Endometrium (tissue), 2 donors: ENCODE measurements at regions not wholly inside any gene's neighbourhood (a gene's known extent, or its start where the extent isn't known, plus 50 kb on each side); places are given as distances from the start of the nearest gene placed in this dataset.

ENCODE experiments used
- FAIRE-seq: peaks from 2 replicates; lab custom pipeline; 2012; peaks lifted over from hg19 to GRCh38; lab: Jason Lieb, UNC
- donor health status: control.
- donor health status: control.

DNA sequence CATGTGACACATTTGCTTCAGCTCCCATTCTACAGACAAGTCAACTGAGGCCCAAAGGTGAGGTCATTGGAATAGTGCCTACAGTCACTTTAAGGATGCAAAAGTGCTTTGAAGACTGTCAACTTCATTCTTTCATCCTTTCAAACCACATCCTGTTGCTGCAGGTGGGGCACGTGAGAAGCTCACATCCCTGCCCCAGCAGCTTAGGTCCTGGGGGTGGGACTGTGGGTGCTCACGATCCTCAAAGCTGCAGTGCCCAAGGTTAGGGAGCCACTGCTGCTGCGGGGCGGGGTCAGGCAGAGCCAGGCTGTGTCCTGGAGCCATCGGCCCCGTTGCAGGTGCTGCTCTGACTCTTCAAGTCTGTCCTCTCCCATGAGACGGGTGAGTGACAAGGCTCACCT is 57.9 kb upstream of the IER5L start:
- no peak for FAIRE-seq

DNA sequence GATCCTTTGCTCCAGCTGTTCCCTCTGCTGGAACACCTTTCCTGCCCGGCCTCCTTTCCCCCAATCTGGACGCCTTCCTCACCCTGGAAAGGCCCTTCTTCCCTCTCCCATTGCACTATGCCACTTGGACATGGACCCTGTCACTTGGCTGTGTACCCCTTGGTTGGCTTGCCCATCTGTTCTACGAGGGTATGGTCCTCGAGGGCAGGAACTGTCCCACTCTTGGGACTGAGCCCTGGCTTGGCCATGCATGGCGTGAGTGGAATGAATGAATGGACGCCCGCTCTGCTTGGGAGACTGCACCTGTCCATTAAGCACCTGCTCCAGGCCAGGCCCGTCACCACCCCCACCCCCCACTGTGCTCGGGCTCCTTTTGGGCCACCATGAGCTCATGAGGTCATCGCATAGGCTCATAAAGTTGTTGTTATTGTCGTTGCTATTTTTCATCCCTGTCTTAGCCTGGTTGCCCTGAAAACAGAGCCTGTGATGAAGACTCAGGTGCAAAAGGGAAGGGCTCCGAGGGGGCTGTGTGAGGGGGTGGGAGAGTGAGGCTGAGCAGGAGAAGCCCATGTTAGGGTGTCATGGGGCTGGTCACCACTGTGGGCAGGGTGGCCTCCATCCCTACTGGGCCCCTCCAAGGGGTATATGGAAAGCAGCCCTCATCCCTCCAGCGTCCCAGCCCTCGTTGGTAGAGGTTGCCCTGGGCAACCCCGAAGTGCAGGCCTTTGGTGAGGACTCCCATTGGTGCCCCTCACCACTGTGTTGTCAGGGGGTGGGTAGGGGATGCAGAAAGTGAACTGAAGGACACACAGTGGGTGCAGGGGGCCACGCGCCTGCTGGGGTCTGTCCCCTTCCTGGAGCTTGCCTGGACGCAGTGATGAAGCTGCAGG is 57.2 kb upstream of the IER5L start:
- FAIRE-seq = no peak

DNA sequence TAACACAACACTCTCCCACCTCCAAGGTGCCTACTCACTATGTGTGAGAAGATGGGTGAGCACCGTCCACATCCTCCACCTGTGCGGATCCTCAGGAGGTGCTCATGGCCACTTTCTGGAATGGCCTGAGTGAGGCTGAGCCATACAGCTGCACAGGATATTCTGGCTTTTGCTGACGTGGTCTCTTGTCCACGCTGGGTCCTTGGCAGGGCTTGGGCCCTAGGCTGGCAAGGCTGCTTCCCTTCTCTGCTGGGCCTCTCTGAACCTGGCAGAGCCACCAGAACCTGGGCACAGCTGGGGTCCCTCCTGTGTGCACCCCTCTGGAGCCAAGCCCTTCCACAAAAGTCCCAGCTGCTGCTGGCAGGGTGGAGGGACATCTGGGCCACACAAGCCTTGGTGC is 56.4 kb upstream of the IER5L start:
- FAIRE-seq = no peak

DNA sequence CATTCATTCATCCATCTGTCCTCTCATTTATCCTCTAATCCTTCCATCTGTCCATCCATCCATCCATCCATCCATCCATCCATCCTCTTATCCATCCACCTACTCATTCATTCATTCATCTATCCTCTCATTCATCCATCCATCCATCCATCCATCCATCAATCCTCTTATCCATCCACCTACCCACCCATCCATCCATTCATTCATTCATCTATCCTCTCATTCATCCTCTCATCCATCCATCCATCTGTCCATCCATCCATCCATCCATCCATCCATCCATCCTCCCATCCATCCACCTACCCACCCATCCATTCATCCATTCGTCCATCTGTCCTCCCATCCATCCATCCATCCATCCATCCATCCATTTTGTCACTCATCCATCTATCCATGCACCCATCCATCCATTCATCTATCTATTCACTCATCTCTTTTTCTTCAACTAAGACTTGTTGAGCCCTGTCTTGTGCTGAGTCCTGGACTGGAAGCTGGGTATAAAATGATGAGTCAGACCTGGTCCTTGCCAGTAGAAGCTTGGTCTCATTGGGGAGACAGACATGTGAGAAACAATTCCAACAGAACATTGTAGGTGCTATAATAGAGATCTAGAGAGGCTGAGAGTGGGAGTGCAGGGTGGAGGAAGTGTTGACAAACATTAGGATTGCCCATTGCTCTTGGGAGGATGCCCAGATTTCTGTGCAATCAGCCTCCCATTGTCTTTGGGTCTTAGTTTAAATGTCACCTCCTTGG is 55.0 kb upstream of the IER5L start:
- no peak for FAIRE-seq

DNA sequence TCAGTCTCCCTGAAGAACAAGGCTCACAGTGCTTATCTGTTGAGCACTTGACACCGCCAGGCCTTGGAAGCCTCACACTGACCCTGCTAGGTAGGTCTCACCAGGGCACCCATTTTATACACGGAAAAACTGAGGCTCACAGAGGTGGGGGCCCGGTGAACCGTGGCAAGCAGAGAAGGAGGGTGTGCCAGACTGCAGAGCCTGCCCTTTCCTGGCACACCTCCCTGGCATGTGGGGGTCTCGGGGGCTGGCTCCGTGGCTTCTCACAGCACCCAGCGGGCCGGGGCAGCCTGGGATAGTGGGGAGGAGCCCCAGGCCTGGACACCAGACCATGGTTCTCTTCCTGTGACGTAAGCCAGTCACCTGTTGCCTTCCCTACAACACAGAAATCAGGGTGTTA is 53.7 kb upstream of the IER5L start:
- FAIRE-seq = no peak

DNA sequence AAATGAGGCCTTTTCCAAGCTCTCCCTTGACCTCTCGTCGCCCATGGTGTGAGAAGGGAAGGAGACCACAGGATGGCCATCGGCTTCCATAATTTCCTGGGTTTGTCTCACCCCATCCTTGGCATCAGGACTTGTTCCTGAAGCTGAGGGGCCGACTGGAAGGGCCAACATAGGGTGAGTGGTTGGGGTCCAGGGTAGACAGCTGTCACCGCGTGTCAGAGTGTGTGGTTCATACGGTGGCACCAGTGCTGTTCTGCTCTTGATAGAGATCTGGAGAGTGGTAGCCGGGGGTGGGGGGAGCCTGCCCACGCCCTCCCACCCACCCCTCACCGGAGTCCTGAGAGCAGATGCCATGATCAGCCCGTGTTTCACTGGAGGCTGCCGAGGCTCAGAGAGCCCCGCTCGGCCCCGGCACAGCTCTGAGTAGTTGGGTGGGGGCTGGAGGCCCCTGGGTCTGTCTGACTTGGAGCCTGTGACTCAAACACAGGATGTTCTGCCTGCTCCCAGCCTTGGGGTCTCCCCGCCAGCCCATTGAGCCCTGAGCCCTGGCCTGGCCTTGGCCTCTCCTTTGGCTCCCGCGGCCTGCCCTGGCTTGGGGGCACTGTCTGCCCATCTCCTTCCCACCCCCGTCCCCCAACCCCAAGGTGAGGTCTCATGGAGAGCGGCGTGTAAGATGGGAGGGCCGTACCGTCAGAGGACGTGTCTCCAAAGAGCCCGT is 53.1 kb upstream of the IER5L start:
- no peak for FAIRE-seq

DNA sequence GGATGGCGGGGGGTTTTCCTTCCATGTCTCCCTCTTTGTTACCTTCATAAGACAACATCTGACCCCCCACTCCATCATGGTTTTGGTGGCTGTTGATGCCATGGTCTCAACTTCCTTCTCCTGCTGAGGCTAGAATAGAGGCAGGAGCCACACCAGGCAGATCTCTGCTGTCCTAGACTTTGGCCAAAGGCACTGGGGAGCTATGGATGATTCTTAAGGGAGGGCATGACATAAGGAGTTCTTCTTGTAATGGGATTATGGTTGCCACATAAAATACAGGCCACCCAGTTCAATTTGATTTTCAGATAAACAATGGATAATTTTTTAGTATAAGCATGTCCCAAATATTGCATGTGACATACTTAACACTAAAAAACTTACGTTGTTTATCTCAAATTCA is 52.2 kb upstream of the IER5L start:
- no peak for FAIRE-seq
